Middle frontal gyrus (tissue), 1 donor: ENCODE measurements at regions not wholly inside any gene's neighbourhood (a gene's known extent, or its start where the extent isn't known, plus 50 kb on each side); places are given as distances from the start of the nearest gene placed in this dataset.

Source experiments
- DNase-seq: peaks from one replicate; pipeline ENCODE4 v3.0.0-alpha.2; 2015; ENCODE audit warnings: low spot score; ENCODE audit errors: extremely low spot score

DNA sequence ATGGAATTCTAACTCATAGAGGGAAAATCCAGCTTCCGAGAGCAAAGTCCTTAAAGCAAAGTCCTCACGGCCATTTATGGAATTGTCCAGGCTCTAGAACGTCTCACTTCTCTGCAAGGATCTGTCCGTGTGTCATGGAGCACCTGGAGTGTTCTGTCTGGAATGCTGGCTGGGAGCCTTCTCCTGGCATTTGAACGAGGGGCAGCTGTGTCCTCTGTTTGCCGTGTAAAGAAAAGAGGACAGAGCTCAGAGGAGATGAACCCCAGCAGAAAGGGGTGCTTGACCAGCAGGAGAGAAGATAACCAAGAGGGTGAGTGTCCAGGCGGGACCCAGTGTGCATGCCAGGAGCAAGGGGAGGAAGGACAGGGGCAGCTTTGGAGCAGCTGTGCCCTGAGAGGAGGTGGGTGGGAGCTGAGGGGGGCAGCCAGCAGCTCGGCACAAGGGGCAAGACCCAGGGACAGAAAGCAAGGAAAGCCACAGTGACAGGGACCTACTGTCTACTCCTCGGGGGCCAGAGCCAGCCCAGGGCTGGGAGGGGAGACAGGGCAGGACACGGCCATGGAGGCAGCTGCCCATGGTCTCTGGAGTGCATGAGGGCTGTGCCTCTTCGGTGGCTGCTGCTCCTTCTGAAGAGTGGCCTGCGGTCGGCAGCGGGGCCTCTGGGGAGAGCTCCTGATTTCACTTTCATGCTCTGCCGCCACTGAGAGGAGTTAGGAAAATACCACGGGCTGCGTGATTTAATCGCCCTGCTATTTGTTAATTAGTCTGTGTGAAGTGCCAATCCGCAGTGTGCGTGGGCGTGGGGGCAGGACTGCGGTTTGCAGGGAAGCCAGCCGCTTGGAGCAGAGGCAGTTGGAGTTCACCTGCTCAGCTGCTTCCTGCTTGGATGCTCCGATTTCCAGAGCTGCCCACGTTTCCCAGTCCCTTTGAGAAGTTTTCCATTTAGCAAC lies 149.3 kb upstream of the SHH start:
- no peak for DNase-seq

- no peak for DNase-seq
Observed at GRCh38 chr7:155959894-155960293, 147.6 kb upstream of the SHH start.

- no peak for DNase-seq
Observed at GRCh38 chr7:155956977-155957376, 144.7 kb upstream of the SHH start.

GRCh38 chr7:155955367-155955635 lies 143.0 kb upstream of the SHH start:
- no peak for DNase-seq

DNA sequence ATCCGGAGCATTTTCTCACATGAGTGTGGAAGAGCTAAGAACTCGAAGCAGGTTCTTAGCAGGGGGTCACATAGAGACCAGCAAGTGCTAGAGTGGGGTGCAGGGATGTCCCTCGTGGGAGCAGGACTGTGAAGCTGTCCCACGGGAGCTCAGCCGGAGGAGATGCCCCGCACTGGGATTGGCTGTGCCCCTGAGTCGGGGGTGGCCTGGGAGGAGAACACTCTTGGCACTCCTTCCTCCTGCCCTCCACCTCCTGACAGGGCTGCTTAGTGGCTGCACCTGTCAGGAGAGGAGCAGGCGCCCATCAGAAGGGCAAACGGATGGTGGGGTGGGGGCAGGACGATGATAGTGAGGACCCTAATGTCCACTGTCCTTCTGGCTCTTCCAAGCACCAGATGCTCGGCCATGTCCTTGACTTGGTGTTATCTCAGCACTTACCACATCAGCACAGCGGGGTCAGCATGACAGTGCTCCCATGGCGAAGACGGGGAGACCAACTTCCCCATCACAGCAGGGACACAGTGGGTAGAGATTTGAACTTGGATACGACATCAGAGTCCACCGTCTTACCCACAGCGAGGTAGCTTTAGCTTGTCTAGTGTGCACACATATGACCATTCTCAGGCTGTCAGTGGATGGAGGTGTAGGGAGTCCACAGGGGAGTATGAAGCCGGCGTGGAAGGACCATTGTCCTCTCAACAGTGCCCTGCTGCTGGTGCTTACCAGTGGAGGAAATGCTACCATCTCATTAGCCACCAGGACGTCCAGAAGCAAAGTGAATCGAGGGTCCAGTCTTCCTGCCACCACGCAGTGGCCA lies 142.5 kb upstream of the SHH start:
- no peak for DNase-seq

DNA sequence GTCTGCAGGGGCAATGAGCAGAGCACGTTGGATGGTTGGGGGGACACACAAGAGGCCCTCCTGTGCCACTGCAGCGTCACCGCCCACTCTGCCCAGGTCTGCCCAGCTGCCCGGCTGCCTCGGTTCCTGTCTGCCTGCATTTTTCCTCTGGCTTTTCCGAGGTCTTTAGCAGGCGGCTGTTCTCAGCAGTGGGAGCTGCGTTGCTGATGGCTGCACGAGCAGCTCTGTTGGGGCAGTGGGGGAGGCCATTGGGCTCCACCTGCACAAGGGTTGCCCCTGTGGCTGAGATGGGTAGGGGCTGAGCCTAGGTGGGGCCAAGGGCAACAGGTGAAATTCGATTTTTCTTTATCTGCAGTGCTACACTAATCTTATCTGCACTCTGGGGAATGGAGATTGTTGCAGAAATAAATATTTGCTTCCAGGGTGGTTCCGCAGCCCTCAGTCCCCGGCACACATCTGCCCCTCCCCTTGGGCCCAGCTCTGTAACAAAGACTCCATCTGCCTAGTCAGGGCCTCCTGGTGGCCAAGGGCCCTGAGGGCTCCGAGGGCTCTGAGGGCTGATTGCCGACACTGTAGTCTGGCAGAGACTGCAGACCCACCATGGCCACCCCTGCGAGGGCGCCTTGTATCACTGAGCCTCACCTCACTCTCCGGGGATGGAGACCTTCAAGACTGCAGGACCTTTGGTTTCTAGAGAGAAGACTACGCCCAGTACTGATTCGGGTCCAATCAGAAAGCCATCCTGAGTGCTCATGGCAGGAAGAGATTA lies 141.7 kb upstream of the SHH start:
- no peak for DNase-seq

DNA sequence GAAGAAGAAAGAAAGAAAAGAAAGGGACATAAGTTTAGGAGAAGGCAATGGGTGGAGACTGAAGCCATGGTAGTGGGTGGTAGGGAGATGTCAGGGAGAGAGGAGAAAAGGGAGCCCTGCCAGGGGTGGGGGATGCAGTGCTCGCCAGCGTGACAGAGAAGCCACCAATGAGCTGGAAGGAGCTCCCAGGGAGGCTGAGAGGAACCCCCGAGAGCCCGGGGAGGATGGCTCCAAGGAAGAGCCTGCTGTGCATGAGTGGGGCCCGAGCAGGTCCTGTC lies 141.2 kb upstream of the SHH start:
- DNase-seq = no peak

DNA sequence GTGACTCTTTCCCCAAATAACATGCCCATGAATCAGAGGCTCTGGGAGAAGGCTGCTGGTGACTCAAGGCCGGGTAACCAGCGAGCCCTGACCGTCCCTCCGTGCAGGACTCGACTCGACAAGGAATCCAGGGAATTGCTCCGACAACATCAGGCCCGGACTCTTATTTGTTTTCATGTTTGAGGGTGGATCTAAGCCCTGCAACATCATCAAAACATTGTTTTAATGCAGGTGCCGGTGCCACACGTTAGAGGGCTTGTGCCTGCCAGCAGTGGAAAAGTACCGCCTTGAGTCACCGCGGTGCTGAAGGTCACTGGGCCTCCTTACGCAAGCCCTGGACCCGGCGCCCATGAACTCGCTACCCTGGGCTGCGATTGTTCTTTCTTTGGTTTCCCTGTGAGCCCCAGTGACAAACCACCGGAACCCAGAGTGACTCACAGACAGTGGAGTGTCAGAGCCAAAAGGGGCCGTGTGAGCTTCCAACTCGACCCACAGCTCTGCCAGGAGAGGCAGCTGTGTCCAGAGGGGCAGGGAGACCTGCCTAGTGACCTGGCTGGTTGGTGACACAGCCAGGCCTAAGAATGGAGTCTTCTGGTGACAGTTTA lies 139.4 kb upstream of the SHH start:
- DNase-seq = no peak

GRCh38 chr7:155950898-155951553 lies 138.8 kb upstream of the SHH start:
- no peak for DNase-seq

DNA sequence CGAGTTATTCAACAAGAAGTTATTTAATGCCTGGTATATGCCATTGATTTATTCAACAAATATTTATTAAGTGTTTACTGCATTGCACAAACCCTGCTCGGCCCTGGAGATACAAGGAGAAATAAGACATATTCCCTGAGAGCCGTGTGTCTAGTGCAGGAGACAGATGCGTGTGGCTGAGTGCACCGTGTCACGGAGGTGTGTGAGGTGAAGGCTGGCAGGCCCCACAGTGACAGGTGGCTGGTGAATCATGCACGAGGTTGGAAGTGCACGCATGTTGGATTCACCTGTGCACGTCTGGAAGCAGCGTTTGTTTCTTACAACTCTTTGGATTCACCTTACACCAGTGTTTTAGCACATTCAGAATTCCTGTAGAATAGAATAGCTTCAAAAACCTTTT lies 136.6 kb upstream of the SHH start:
- no peak for DNase-seq

GRCh38 chr7:155948423-155948822 lies 136.2 kb upstream of the SHH start:
- DNase-seq = no peak

DNA sequence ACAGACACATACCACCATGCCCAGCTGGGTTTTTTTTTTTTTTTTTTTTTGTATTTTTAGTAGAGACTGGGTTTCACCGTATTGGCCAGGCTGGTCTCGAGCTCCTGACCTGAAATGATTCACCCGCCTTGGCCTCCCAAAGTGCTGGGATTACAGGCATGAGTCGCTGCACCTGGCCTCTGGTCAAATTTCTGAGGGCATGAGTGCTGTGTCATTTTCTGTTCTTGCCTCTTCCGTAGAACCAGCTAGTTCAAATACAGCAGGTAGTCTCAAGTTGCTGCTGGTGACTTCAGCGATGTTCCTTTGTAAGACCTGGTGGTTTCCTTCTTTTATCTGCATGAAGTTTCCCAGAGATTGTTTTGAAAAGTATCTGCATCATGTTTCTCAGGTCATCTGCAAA lies 134.8 kb upstream of the SHH start:
- no peak for DNase-seq

DNA sequence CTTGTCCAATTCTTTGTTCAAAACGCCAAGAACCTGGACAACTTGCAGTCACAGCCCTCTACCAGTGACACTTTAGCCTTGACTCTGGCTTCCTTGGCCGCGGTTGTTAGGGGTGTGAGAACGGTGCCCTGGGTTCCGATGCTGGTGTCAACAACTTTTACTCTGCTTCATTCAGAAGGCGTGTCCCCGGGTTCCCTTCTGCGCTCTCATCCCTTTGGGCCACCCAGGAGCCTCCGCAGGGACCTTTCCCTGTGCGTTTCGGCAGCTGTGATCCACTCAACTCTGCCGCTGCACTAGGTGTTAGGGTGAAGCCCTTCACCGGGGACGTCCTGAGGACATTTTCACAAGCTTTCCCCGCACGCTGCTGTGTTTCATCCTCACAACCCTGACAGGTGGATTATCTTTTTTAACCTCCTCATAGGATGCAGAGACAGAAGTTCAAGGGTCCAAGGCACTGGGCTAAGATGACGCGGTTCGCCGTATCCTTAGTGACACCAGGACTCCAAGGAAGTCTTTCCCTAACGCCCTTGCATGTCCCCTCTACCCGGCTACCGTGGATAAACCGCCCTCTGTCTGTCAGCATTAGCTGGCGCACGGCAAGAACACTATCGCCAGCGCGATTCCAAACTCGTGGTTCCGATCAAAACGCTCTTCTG lies 133.5 kb upstream of the SHH start:
- no peak for DNase-seq

GRCh38 chr7:155944901-155945300 lies 132.6 kb upstream of the SHH start:
- no peak for DNase-seq

- DNase-seq = no peak
Observed at GRCh38 chr7:155943251-155943899, 131.1 kb upstream of the SHH start.

DNA sequence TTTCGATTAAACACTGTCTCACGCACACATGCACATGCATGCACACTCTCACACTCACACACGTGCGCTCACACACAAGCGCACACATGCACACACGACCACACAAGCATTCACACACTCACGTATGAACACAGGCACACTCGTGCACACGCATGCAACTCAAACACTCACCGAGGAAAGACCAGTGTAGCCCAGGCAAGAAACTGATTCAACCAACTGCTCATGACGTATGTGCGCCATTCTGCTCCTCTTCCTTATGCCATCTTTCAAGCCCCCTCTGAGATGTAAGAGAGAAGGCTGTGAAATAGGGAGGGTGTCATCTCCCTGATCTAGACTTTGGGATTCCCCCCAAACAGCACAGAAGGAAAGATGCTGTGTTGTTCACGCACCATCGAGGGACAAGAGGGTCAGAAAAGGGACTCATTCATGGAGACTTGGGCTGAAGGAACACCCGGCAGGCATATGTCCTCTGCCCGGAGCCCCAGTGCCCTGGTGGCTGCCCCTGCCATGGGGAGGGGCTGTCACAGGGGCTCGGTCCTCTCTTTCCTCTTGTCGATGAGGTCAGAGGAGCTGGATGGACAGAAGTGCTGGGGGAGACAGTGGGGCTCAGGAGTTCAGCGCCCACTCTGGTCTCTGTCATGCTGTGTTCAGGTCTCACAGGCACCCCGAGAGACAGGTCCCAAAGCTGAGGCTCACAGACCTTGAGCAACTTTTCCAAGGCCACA lies 130.1 kb upstream of the SHH start:
- DNase-seq = no peak

- DNase-seq = no peak
Observed at GRCh38 chr7:155941688-155942087, 129.4 kb upstream of the SHH start.

DNA sequence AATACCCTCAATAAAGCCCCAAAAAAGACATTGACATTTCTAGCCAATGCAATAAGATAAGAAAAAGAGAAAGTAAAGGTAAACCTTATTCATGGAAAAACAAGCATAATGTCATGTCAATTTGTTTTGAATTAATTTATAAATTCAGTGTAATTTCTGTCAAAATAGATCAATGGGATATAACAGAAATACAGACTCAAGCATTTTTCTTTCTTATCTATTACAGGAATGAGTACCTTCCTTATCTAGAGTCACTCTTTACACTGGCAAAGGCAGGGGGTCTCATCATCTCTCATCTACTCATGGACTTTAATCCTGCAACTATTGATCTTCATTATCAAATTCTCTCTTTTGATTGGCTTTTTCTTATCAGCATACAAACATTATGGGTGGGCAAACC lies 127.1 kb upstream of the SHH start:
- no peak for DNase-seq

DNA sequence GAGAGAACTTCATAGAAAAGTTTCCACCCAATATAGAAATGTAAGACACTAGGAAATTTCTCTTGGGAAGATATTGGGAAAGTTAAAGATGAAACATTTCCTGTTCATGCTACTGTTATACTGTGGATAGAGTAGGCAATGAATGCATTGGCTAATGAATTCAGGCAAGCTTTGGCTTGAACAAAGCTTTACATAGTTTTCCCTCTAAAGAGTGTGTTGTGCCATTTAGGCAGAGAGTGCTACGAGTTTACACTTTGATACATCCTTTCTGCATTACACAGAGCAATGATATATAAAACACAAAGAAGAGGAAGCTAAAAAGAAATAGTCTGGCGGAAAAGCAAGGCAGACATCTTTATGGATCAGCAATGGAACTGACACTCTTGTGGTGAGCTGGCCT lies 125.9 kb upstream of the SHH start:
- DNase-seq = no peak

- no peak for DNase-seq
Observed at GRCh38 chr7:155935726-155936125, 123.5 kb upstream of the SHH start.
